GM12878 (cell line): ENCODE measurements at regions not wholly inside any gene's neighbourhood (a gene's known extent, or its start where the extent isn't known, plus 50 kb on each side); places are given as distances from the start of the nearest gene placed in this dataset.

Experiments used
- ATAC-seq: fragments of 200-7000 bp; cut with Tn5 transposase; 3 replicates; pipeline ENCODE4 v1.9.1; 2020; ENCODE audit warnings: mild to moderate bottlenecking, moderate library complexity
- BruUV-seq: library from RNA; stranded (reverse); fragments of 400-500 nt; replicated peaks from 2 replicates; lab custom pipeline; 2021; lab: Mats Ljungman, UMichigan
- CTCF ChIA-PET: fragments of 300-600 bp; sonication (Branson Sonifier 250); formaldehyde crosslinking; extraction: SDS; loops from one replicate; lab custom pipeline; 2021; ENCODE audit warnings: inconsistent platforms; lab: Yijun Ruan, JAX
- POLR2A ChIA-PET: fragments of 350-600 bp; formaldehyde crosslinking; extraction: SDS; loops from one replicate; lab custom pipeline; 2021; ENCODE audit warnings: inconsistent platforms; lab: Charles Lee
- RAD21 ChIA-PET: fragments of 300-600 bp; sonication (Branson Sonifier 250); formaldehyde crosslinking; loops from one replicate; lab custom pipeline; 2023; ENCODE audit warnings: antibody characterized with exemption; ENCODE audit not compliant: unreplicated experiment; lab: Charles Lee
- SMC1A ChIA-PET: fragments of 300-600 bp; sonication (Branson Sonifier 250); formaldehyde crosslinking; loops from one replicate; lab custom pipeline; 2023; ENCODE audit not compliant: unreplicated experiment, uncharacterized antibody; lab: Charles Lee
- DNase-seq: peaks from one replicate; pipeline ENCODE4 v3.0.0-alpha.2; 2011; ENCODE audit warnings: low read depth, low spot score
- FAIRE-seq: peaks from 3 replicates; lab custom pipeline; 2011; peaks lifted over from hg19 to GRCh38; lab: Jason Lieb, UNC
- H2AFZ ChIP-seq: 2 replicates; pipeline ENCODE4 v1.6.0; 2011; ENCODE audit warnings: low read depth, low read length, control low read depth; ENCODE audit not compliant: control insufficient read depth
- H3K27ac ChIP-seq: 2 replicates; pipeline ENCODE4 v1.5.1; 2011; ENCODE audit warnings: control low read depth; ENCODE audit not compliant: control insufficient read depth, insufficient read depth
- H3K27me3 ChIP-seq, 2 experiments: replicated peaks in 1 of 2; 2 replicates each; pipeline versions ENCODE4 v1.6.0 to v1.6.1; 2011; ENCODE audit warnings: low read length in 1 of 2; ENCODE audit not compliant: control insufficient read depth in 2 of 2, insufficient read depth in 2 of 2
- H3K36me3 ChIP-seq, 2 experiments: 2 replicates each; pipeline ENCODE4 v1.5.1; 2011; ENCODE audit warnings: low read length in 1 of 2; ENCODE audit not compliant: control insufficient read depth in 2 of 2, insufficient read depth in 2 of 2
- H3K4me1 ChIP-seq: 2 replicates; pipeline ENCODE4 v1.6.1; 2011; ENCODE audit warnings: mild to moderate bottlenecking, low read length, moderate library complexity, mixed read lengths; ENCODE audit not compliant: control insufficient read depth, insufficient read depth
- H3K4me2 ChIP-seq: 2 replicates; pipeline ENCODE4 v1.6.0; 2011; ENCODE audit warnings: control low read depth; ENCODE audit not compliant: control insufficient read depth, insufficient read depth
- H3K4me3 ChIP-seq: fragments of 200-600 bp; sonication (generic); 2 replicates; pipeline ENCODE4 v1.5.1; 2016
- H3K79me2 ChIP-seq: 2 replicates; pipeline ENCODE4 v1.6.0; 2011; ENCODE audit warnings: low read length; ENCODE audit not compliant: control insufficient read depth, insufficient read depth
- H3K9ac ChIP-seq: 2 replicates; pipeline ENCODE4 v1.8.0; 2011; ENCODE audit warnings: low read length, control low read depth, mixed read lengths; ENCODE audit not compliant: control insufficient read depth, insufficient read depth
- H3K9me3 ChIP-seq: replicated peaks from 3 replicates; pipeline ENCODE4 v1.5.1; 2011; ENCODE audit warnings: mild to moderate bottlenecking, low read length; ENCODE audit not compliant: control insufficient read depth, insufficient read depth
- H4K20me1 ChIP-seq: 2 replicates; pipeline ENCODE4 v1.6.0; 2011; ENCODE audit not compliant: control insufficient read depth, insufficient read depth
- BCL11A ChIP-seq: IDR thresholded peaks from 2 replicates; pipeline ENCODE4 v1.6.1; 2011; ENCODE audit warnings: low read depth, low read length
- FOXK2 ChIP-seq: fragments of 450-650 bp; IDR thresholded peaks from 2 replicates; pipeline ENCODE4 v1.6.1; 2017; ENCODE audit warnings: mild to moderate bottlenecking, moderate library complexity
- HDAC6 ChIP-seq: fragments of 200-600 bp; sonication (generic); IDR thresholded peaks from one replicate; pipeline ENCODE4 v1.8.0; 2017; ENCODE audit warnings: antibody characterized with exemption; ENCODE audit not compliant: unreplicated experiment
- LARP7 ChIP-seq: fragments of 450-650 bp; IDR thresholded peaks from 2 replicates; pipeline ENCODE4 v1.6.1; 2017; ENCODE audit warnings: mild to moderate bottlenecking
- MEF2B ChIP-seq: fragments of 450-650 bp; IDR thresholded peaks from 2 replicates; pipeline ENCODE4 v1.6.1; 2018; ENCODE audit warnings: mild to moderate bottlenecking, moderate library complexity; ENCODE audit not compliant: partially characterized antibody, poor library complexity, severe bottlenecking
- NR2C1 ChIP-seq: fragments of 450-650 bp; IDR thresholded peaks from 2 replicates; pipeline ENCODE4 v1.6.1; 2017; ENCODE audit warnings: antibody characterized with exemption, mild to moderate bottlenecking, moderate library complexity
- PBX3 ChIP-seq: IDR thresholded peaks from 2 replicates; pipeline ENCODE4 v1.6.1; 2011; ENCODE audit warnings: mild to moderate bottlenecking, low read depth, low read length, moderate library complexity; ENCODE audit not compliant: insufficient replicate concordance
- RAD51 ChIP-seq: fragments of 450-650 bp; IDR thresholded peaks from 2 replicates; pipeline ENCODE4 v1.6.1; 2016; ENCODE audit warnings: moderate library complexity, mild to moderate bottlenecking, inconsistent platforms
- SMAD1 ChIP-seq: fragments of 450-650 bp; IDR thresholded peaks from 2 replicates; pipeline ENCODE4 v1.6.1; 2018; ENCODE audit warnings: mild to moderate bottlenecking, low read depth; ENCODE audit not compliant: partially characterized antibody
- SMARCA5 ChIP-seq: fragments of 450-650 bp; IDR thresholded peaks from 2 replicates; pipeline ENCODE4 v1.6.1; 2017; ENCODE audit warnings: mild to moderate bottlenecking
- SMC3 ChIP-seq: IDR thresholded peaks from 2 replicates; pipeline ENCODE4 v1.6.1; 2011; ENCODE audit warnings: low read length, improper control_type of control experiment, borderline replicate concordance
- TCF12 ChIP-seq: IDR thresholded peaks from 2 replicates; pipeline ENCODE4 v1.6.1; 2011; ENCODE audit warnings: low read depth, mild to moderate bottlenecking, low read length
- YY1 ChIP-seq: IDR thresholded peaks from 2 replicates; pipeline ENCODE4 v1.6.1; 2011; ENCODE audit warnings: low read depth, mild to moderate bottlenecking, low read length
- ZNF207 ChIP-seq: fragments of 450-650 bp; IDR thresholded peaks from 2 replicates; pipeline ENCODE4 v1.6.1; 2014; ENCODE audit warnings: antibody characterized with exemption, mild to moderate bottlenecking, borderline replicate concordance
- ZNF622 ChIP-seq: fragments of 450-650 bp; IDR thresholded peaks from 2 replicates; pipeline ENCODE4 v1.6.1; 2017; ENCODE audit warnings: mild to moderate bottlenecking, inconsistent platforms
- in situ Hi-C: fragments of 300-500 bp; cut with MboI; formaldehyde crosslinking; loops from 9 replicates; pipeline ENCODE4 v1.14.3; 2018; ENCODE audit warnings: mixed read lengths
- intact Hi-C: fragments of 100-400 bp; cut with micrococcal nuclease; formaldehyde crosslinking; loops from one replicate; pipeline ENCODE4 v1.14.2; 2022; ENCODE audit not compliant: unreplicated experiment
- TF ChIP-seq, protein P1 (sequence below): IDR thresholded peaks from 2 replicates; pipeline ENCODE4 v1.6.1; 2012; ENCODE audit warnings: low read depth, low read length, improper control_type of control experiment
- TF ChIP-seq, protein P2 (sequence below): fragments of 450-650 bp; conservative IDR thresholded peaks from 2 replicates; pipeline ENCODE4 v1.6.1; 2017; ENCODE audit warnings: mild to moderate bottlenecking, moderate library complexity
- TF ChIP-seq, protein P3 (sequence below), 3 experiments: IDR thresholded peaks in 2 of 3; conservative IDR thresholded peaks in 1 of 3; 2 replicates each; pipeline ENCODE4 v1.5.1; 2011; ENCODE audit warnings: low read depth in 3 of 3, low read length in 3 of 3, mild to moderate bottlenecking in 3 of 3, control low read depth in 2 of 3, moderate library complexity in 2 of 3, inconsistent platforms in 1 of 3, mixed read lengths in 1 of 3; ENCODE audit not compliant: control insufficient read depth in 2 of 3, insufficient read depth in 1 of 3; ENCODE audit errors: extremely low read depth in 1 of 3

DNA sequence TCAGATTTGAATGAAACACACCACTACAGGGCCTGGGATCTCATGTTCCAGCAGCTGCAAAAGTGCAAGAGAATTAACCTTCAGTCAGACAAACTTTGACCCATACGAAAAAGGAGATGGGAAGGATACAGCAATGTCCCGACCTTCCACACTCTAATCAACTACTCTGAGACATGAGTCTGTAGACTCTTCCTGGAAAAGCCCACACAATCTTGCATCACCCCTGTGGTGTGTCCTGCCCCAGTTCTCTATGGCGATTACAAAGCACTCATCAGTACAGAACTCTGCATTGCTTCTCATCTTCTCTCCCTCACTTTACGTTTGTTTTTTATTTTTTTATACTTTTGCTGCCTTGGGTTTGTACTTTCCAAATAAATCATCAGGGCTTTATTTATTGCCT lies 241.0 kb upstream of the KIF2A start (continued):
- TF ChIP-seq, protein P1, sequence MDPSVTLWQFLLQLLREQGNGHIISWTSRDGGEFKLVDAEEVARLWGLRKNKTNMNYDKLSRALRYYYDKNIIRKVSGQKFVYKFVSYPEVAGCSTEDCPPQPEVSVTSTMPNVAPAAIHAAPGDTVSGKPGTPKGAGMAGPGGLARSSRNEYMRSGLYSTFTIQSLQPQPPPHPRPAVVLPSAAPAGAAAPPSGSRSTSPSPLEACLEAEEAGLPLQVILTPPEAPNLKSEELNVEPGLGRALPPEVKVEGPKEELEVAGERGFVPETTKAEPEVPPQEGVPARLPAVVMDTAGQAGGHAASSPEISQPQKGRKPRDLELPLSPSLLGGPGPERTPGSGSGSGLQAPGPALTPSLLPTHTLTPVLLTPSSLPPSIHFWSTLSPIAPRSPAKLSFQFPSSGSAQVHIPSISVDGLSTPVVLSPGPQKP: no peak
- TF ChIP-seq BCL11A (no peak), TCF12 (no peak)

DNA sequence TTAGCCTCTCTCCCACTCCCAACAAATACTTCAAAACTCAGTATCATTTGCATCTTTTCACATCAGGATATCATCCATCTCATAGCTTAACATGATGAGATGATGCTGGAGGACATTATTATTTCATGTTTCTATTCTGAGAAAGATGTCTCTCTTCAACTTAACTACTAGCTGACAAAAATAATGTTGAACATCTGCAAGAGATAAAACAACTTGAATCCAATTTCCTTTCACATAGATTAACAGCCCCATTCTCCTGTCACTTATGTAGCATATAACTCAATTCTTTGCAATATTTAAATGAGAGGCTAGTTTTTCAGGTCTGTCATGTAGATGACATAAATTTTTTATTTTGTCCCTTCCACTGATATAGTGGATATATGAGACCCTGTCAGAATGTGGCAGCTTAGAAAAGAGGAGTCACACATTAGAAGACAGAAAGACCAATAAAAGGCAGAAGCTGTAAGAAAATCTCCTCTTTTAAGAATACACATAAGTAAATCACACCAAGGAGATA lies 239.2 kb upstream of the KIF2A start:
- no peaks in the 10 kb centered on the region for H3K4me1 ChIP-seq
- POLR2A ChIA-PET: no interaction called here
- CTCF ChIA-PET: no interaction called here
- FAIRE-seq: no peak
- in situ Hi-C loops (no loop called here), intact Hi-C loops (no loop called here)
- H3K79me2 ChIP-seq: no peaks in the 10 kb centered on the region
- RAD21 ChIA-PET: no interaction called here
- H3K27ac ChIP-seq: no peak overlapping the region
- H3K36me3 ChIP-seq: no peaks in the 10 kb centered on the region
- no TSS peak for BruUV-seq
- H4K20me1 ChIP-seq: no peaks in the 10 kb centered on the region
- no peaks in the 10 kb centered on the region for H3K9me3 ChIP-seq
- SMC1A ChIA-PET: no interaction called here
- no peak overlapping the region for H3K4me2 ChIP-seq
- no peak overlapping the region for H2AFZ ChIP-seq
- no peak overlapping the region for H3K9ac ChIP-seq
- H3K27me3 ChIP-seq: no peaks in the 10 kb centered on the region; a peak in 1 of 4 replicates
- H3K4me3 ChIP-seq: no peak overlapping the region
- no peak for ATAC-seq
- no peak for DNase-seq
- TF ChIP-seq, protein P2, sequence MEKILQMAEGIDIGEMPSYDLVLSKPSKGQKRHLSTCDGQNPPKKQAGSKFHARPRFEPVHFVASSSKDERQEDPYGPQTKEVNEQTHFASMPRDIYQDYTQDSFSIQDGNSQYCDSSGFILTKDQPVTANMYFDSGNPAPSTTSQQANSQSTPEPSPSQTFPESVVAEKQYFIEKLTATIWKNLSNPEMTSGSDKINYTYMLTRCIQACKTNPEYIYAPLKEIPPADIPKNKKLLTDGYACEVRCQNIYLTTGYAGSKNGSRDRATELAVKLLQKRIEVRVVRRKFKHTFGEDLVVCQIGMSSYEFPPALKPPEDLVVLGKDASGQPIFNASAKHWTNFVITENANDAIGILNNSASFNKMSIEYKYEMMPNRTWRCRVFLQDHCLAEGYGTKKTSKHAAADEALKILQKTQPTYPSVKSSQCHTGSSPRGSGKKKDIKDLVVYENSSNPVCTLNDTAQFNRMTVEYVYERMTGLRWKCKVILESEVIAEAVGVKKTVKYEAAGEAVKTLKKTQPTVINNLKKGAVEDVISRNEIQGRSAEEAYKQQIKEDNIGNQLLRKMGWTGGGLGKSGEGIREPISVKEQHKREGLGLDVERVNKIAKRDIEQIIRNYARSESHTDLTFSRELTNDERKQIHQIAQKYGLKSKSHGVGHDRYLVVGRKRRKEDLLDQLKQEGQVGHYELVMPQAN: no peak
- TF ChIP-seq HDAC6 (no peak), SMC3 (no peak), YY1 (no peak), NR2C1 (no peak), FOXK2 (no peak), RAD51 (no peak), PBX3 (no peak), ZNF622 (no peak), SMAD1 (no peak), LARP7 (no peak), SMARCA5 (no peak), ZNF207 (no peak), MEF2B (no peak)
- TF ChIP-seq, protein P3, sequence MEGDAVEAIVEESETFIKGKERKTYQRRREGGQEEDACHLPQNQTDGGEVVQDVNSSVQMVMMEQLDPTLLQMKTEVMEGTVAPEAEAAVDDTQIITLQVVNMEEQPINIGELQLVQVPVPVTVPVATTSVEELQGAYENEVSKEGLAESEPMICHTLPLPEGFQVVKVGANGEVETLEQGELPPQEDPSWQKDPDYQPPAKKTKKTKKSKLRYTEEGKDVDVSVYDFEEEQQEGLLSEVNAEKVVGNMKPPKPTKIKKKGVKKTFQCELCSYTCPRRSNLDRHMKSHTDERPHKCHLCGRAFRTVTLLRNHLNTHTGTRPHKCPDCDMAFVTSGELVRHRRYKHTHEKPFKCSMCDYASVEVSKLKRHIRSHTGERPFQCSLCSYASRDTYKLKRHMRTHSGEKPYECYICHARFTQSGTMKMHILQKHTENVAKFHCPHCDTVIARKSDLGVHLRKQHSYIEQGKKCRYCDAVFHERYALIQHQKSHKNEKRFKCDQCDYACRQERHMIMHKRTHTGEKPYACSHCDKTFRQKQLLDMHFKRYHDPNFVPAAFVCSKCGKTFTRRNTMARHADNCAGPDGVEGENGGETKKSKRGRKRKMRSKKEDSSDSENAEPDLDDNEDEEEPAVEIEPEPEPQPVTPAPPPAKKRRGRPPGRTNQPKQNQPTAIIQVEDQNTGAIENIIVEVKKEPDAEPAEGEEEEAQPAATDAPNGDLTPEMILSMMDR (IDR thresholded peaks at IDR 0.05 in 2 of 3, conservative IDR thresholded peaks at IDR 0.05 in 1 of 3; ENCODE audit: control insufficient read depth in 2 of 3, extremely low read depth in 1 of 3, insufficient read depth in 1 of 3, low read depth in 3 of 3, low read length in 3 of 3): no peak
